Naive thymus-derived CD8-positive, alpha-beta T cell (primary cell): ENCODE measurements at regions not wholly inside any gene's neighbourhood (a gene's known extent, or its start where the extent isn't known, plus 50 kb on each side); places are given as distances from the start of the nearest gene placed in this dataset.

Experiments used
- ATAC-seq, 2 donors: fragments of 150-1000 bp; cut with Tn5 transposase in 1 of 2; sonication (Bioruptor Pico), chemical (Tn5 transposase) in 1 of 2; 1 replicate in 1 of 2; 2 replicates in 1 of 2; pipeline ENCODE4 v1.10.0; 2021; ENCODE audit warnings: mild to moderate bottlenecking in 2 of 2, moderate library complexity in 2 of 2
- POLR2A ChIA-PET: fragments of 350-600 bp; sonication (Branson Sonifier 250); formaldehyde crosslinking; loops from one replicate; lab custom pipeline; 2021; ENCODE audit warnings: antibody characterized with exemption; lab: Charles Lee
- DNase-seq, 10 donors: peaks; one replicate each; pipeline versions ENCODE4 v3.0.0 to v3.0.0-alpha.2; 2020 to 2022
- H3K27ac Mint-ChIP-seq, 10 donors: one replicate each; pipeline ENCODE4 v1.8.0; 2020 to 2022; ENCODE audit warnings: mild to moderate bottlenecking in 10 of 10, mixed read lengths in 10 of 10, moderate library complexity in 4 of 10, inconsistent platforms in 1 of 10
- H3K27me3 Mint-ChIP-seq, 5 donors: one replicate each; pipeline ENCODE4 v1.8.0; 2021 to 2022; ENCODE audit warnings: mixed read lengths in 5 of 5
- H3K36me3 Mint-ChIP-seq, 3 donors: one replicate each; pipeline ENCODE4 v1.8.0; 2020 to 2022; ENCODE audit warnings: mixed read lengths in 3 of 3, mild to moderate bottlenecking in 2 of 3, inconsistent platforms in 1 of 3
- H3K4me1 Mint-ChIP-seq, 4 donors: one replicate each; pipeline ENCODE4 v1.8.0; 2021 to 2022; ENCODE audit warnings: mixed read lengths in 4 of 4
- H3K4me3 Mint-ChIP-seq, 10 donors: one replicate each; pipeline ENCODE4 v1.8.0; 2020 to 2022; ENCODE audit warnings: mild to moderate bottlenecking in 10 of 10, mixed read lengths in 10 of 10, moderate library complexity in 6 of 10, inconsistent platforms in 1 of 10
- H3K9me3 Mint-ChIP-seq, 9 donors: one replicate each; pipeline ENCODE4 v1.8.0; 2020 to 2022; ENCODE audit warnings: mixed read lengths in 9 of 9, mild to moderate bottlenecking in 3 of 9, inconsistent platforms in 1 of 9, moderate library complexity in 1 of 9

DNA sequence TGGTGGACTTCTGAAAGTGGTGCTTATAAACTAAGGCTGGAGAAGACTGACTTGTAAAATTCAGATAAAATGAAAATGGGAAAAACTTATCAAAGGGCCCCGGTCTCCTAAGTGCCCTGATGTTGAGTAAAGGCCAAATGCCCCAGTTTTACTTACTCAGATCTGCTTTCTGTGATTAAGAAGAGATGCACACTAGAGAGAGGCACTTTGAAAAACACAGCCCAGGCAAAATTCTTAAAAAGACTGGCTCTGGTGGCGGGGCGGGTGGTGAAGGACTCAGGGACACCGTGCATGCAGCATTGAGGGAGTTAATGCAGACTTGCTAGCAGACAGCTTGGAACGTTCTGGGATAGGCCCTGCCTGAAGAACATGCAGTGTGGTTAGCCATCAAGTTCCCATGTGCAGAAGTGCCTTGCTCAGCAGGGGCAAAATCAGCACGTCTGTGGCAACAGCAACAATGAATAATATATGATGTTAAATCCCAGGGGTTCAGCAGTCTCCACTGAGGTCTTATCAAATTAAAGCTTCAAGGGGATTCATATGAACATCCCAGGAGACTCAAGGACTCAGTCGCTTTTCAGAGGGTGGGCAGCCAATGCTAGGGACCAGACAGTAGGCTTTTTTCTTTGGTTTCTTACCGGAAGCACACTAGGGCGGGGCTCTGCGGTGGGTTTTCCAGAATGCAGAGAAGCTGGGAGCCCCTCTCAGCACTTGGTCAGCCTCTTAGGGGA, 105.0 kb downstream of the DAD1 start:
- DNase-seq (no peak), ATAC-seq (peak in 1 of 2 donors; percentile 50)
- no peaks in the 10 kb centered on the region for H3K9me3 Mint-ChIP-seq
- H3K27me3 Mint-ChIP-seq, result no peaks in the 10 kb centered on the region
- peak overlapping the region in 9 of 10 donors; percentile 59 to 91 (median 77) for H3K27ac Mint-ChIP-seq
- H3K36me3 Mint-ChIP-seq, result peaks cover 0 to 14% (median 0%) of the 10 kb centered on the region in 3 donors
- peak overlapping the region; percentile 47 to 83 (median 78) for H3K4me3 Mint-ChIP-seq
- H3K4me1 Mint-ChIP-seq, result peaks cover 0 to 93% (median 4%) of the 10 kb centered on the region in 4 donors
- POLR2A ChIA-PET, result no interaction called here

DNA sequence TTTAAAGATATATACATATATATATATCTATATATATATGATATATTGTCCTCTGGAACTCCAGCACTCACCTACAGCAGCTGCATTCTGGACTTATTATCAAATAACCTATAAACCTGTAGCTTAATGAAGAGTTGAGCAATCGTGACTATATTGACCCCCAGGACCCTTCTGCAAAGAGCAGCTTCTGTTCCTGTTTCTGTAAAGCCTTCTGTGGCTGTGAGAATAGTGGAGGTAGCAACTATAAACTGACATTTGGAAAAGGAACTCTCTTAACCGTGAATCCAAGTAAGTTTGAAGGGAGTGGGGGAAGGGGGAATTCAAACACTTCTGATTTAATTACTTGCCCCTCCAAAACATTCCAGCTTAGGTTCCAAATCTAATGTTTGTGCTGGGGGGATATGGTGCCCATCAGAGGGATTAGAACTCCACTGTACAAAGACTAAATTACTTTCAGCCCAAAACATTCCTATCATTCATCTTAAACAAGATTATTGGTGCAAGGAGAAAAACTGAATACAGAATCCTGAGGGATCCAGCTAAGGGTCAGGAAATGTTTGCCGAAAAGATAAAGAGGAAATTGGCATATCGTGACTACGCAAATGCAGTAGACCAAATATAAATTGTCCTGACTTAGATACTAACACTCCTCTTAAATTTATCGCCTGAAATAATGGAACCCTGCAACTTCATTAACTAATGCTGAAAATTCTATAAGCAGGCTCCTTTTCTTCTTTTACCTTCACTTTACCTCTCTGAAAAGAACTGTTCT, 106.1 kb downstream of the DAD1 start:
- H3K9me3 Mint-ChIP-seq, result no peaks in the 10 kb centered on the region
- peak overlapping the region; percentile 47 to 83 (median 78) for H3K4me3 Mint-ChIP-seq
- DNase-seq, result no peak
- peaks cover 0 to 89% (median 0%) of the 10 kb centered on the region in 4 donors for H3K4me1 Mint-ChIP-seq
- no peaks in the 10 kb centered on the region for H3K27me3 Mint-ChIP-seq
- peaks cover 0 to 11% (median 0%) of the 10 kb centered on the region in 3 donors for H3K36me3 Mint-ChIP-seq
- POLR2A ChIA-PET, result interaction anchor here (1.0 to 1.1 kb wide), 2 partner anchors 22 to 73 kb away, joined by 3 to 5 read pairs; no protein-coding TSS in a partner anchor
- H3K27ac Mint-ChIP-seq, result peak overlapping the region in 6 of 10 donors; percentile 13 to 91 (median 72)
- no peak for ATAC-seq

DNA sequence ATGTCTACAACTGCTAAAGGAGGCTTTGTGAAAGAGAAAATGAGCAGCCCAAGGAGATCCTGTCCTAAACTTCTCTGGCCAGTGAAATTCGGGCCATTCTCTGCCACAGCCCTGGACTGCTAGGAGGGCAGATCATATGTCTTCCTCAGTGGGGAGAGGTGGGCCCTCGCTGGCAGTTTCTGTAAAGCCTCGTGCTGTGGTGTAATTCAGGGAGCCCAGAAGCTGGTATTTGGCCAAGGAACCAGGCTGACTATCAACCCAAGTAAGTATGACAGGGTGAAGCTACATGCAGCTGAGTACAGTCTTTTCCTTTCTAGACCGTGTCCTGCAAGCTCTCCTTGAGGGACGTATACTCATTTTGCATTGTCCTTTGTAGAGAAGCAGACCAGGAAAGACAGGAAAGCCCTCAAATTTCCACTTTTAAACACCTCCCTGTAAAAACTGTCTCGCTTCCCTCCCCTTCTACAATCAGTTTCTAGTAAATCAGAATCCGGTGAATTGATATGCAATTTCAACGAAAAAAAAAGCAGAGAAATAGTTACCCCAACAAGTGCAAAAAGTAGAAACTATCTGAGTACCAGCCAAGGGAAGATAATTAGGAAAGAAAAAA, 106.8 kb downstream of the DAD1 start:
- no peak for DNase-seq
- no peaks in the 10 kb centered on the region for H3K9me3 Mint-ChIP-seq
- H3K36me3 Mint-ChIP-seq, result peaks cover 0 to 10% (median 0%) of the 10 kb centered on the region in 3 donors
- peaks cover 0 to 89% (median 0%) of the 10 kb centered on the region in 4 donors for H3K4me1 Mint-ChIP-seq
- ATAC-seq, result no peak
- H3K27ac Mint-ChIP-seq, result peak overlapping the region in 8 of 10 donors; percentile 9 to 91 (median 50)
- POLR2A ChIA-PET, result interaction anchor here (1.0 to 1.1 kb wide), 2 partner anchors 23 to 74 kb away, joined by 3 to 5 read pairs; no protein-coding TSS in a partner anchor
- no peaks in the 10 kb centered on the region for H3K27me3 Mint-ChIP-seq
- H3K4me3 Mint-ChIP-seq, result peak overlapping the region; percentile 51 to 85 (median 71)

DNA sequence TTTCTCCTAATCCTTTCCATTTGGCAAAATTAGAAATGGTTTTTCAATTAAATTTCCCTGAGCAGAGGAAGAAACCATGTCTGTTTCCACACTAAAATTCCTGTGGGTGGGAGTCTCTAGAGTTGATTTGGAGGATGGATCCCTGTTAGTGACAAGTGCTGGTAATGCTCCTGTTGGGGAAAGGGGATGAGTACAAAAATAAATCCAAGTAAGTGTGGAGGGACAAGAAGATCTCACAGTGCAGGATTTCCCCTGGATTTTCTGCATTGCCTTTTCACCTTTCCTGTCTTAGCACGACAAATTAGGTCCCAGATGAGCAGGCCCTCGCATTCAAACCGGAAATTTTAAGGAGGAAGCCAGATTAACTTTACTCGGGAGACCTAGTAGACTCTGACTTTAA, 107.5 kb downstream of the DAD1 start:
- ATAC-seq (no peak), DNase-seq (no peak)
- no peaks in the 10 kb centered on the region for H3K9me3 Mint-ChIP-seq
- no peaks in the 10 kb centered on the region for H3K27me3 Mint-ChIP-seq
- H3K36me3 Mint-ChIP-seq, result peaks cover 0 to 6% (median 0%) of the 10 kb centered on the region in 3 donors
- peak overlapping the region; percentile 58 to 85 (median 71) for H3K4me3 Mint-ChIP-seq
- H3K27ac Mint-ChIP-seq, result peak overlapping the region in 7 of 10 donors; percentile 12 to 91 (median 48)
- peaks cover 0 to 89% (median 0%) of the 10 kb centered on the region in 4 donors for H3K4me1 Mint-ChIP-seq
- POLR2A ChIA-PET, result no interaction called here

DNA sequence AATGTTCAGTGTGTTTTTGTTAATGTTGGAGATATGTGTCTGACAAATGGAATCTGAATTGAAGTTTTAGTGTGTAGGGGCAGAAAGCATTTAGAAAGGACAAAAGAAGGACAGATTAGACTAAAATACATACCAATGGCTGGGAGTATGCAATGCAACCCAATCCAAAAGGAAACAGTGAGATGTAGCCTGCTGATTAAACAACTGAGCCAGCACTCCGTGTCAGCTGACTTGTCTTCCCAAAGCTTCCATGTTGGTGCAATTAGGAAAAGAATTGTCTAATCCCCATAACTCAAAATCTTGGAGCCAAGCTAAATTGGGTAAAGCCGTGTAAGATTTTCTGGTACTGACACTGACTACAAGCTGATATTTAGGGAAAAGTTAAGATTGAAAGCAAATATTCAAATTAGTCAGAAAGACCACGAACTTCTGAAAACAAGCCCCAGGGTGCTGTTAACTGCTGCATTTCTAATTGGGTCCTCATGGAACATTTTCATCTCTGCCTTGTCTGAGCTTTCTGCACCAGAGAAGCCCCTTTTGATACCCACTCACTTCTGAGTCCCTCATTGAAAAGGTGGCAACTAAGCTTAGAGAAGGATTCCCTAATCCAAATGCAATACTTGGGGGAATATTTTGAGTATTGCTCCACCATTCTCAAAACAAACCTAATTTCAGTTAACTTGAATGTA, 109.1 kb downstream of the DAD1 start:
- ATAC-seq (no peak), DNase-seq (no peak)
- POLR2A ChIA-PET, result interaction anchor here (0.9 to 1.4 kb wide), 2 partner anchors 20 to 76 kb away, joined by 3 read pairs; no protein-coding TSS in a partner anchor
- peaks cover 0 to 5% (median 0%) of the 10 kb centered on the region in 3 donors for H3K36me3 Mint-ChIP-seq
- peaks cover 0 to 91% (median 0%) of the 10 kb centered on the region in 4 donors for H3K4me1 Mint-ChIP-seq
- peak overlapping the region in 3 of 10 donors; percentile 27 to 91 (median 53) for H3K27ac Mint-ChIP-seq
- no peaks in the 10 kb centered on the region for H3K27me3 Mint-ChIP-seq
- H3K4me3 Mint-ChIP-seq, result peak overlapping the region; percentile 36 to 84 (median 56)
- no peaks in the 10 kb centered on the region for H3K9me3 Mint-ChIP-seq

DNA sequence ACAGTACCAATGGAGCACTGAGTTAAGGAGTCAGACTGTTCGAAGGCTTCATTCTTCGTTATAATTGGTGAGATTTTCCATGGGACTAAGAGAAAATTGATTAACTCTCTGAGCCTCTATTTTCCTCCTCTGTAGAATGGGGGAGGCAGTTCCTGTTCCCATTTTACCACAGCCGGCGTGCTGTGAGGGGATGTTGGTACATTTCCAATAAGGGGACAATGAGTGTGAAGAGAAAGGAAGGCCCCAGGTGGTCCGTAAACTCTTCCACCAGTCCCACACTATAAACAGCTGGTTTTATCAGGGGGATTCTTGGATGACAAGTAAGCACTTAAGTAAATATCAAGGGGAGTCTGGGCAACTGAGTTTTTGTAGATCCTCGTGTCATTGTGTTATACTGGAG, 109.9 kb downstream of the DAD1 start:
- Mint-ChIP-seq H3K4me3 (peak overlapping the region in 9 of 10 donors; percentile 30 to 84 (median 57)), H3K9me3 (no peaks in the 10 kb centered on the region), H3K4me1 (peaks cover 0 to 90% (median 0%) of the 10 kb centered on the region in 4 donors), H3K27ac (peak overlapping the region in 3 of 10 donors; percentile 53 to 91 (median 60)), H3K27me3 (no peaks in the 10 kb centered on the region), H3K36me3 (peaks cover 0 to 5% (median 0%) of the 10 kb centered on the region in 3 donors)
- ATAC-seq (no peak), DNase-seq (no peak)
- POLR2A ChIA-PET, result interaction anchor here (1.4 kb wide), 1 partner anchor 77 kb away, joined by 3 read pairs; no protein-coding TSS in a partner anchor

DNA sequence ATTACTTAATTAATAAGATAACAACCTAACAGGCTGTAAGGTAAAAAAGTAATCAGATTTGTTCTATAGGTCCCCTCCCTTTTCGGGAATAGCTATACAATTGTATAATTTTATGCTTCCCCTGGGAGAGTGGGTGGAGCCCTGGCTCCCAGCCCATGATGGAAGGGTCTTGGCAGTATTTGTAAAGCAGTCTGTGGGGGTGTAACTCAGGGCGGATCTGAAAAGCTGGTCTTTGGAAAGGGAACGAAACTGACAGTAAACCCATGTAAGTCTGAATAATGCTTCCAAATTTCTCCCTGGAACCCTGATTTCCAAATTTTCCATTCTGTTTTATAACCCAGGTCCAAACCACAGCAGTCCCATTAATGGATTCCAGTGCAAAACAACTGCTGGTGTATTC, 110.4 kb downstream of the DAD1 start:
- peak overlapping the region in 2 of 10 donors; percentile 7 to 91 for H3K27ac Mint-ChIP-seq
- H3K27me3 Mint-ChIP-seq, result no peaks in the 10 kb centered on the region

DNA sequence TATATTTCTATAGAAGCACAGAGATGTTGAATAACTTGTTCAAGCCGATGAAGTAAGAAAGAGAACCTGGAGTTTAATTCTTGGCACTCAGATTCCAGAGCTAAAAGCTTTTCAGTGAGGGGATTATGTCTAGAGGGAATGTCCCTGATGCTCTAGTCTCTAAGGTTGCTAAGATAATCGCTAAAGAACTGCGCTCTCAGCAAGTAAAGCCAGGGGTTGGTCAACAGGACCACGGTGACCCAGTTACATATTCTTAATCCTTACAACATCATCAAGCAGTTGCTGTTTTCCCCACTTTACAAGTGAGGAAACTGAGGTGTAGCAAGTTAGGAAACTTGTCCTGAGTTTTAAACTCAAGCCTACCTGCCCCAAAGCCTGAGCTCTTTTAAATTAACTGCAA, 110.8 kb downstream of the DAD1 start:
- DNase-seq (no peak), ATAC-seq (no peak)
- H3K4me1 Mint-ChIP-seq, result peaks cover 0 to 90% (median 0%) of the 10 kb centered on the region in 4 donors
- H3K9me3 Mint-ChIP-seq, result no peaks in the 10 kb centered on the region
- POLR2A ChIA-PET, result no interaction called here
- peak overlapping the region in 1 of 10 donors; percentile 91 for H3K27ac Mint-ChIP-seq
- peaks cover 0 to 5% (median 0%) of the 10 kb centered on the region in 3 donors for H3K36me3 Mint-ChIP-seq
- no peak overlapping the region for H3K4me3 Mint-ChIP-seq
- H3K27me3 Mint-ChIP-seq, result no peaks in the 10 kb centered on the region

More for the DNA sequence above, 110.4 kb downstream of the DAD1 start:
- POLR2A ChIA-PET, result no interaction called here
- peak overlapping the region in 6 of 10 donors; percentile 20 to 84 (median 54) for H3K4me3 Mint-ChIP-seq
- H3K9me3 Mint-ChIP-seq, result no peaks in the 10 kb centered on the region
- H3K4me1 Mint-ChIP-seq, result peaks cover 0 to 90% (median 0%) of the 10 kb centered on the region in 4 donors
- DNase-seq (no peak), ATAC-seq (no peak)
- H3K36me3 Mint-ChIP-seq, result peaks cover 0 to 5% (median 0%) of the 10 kb centered on the region in 3 donors

DNA sequence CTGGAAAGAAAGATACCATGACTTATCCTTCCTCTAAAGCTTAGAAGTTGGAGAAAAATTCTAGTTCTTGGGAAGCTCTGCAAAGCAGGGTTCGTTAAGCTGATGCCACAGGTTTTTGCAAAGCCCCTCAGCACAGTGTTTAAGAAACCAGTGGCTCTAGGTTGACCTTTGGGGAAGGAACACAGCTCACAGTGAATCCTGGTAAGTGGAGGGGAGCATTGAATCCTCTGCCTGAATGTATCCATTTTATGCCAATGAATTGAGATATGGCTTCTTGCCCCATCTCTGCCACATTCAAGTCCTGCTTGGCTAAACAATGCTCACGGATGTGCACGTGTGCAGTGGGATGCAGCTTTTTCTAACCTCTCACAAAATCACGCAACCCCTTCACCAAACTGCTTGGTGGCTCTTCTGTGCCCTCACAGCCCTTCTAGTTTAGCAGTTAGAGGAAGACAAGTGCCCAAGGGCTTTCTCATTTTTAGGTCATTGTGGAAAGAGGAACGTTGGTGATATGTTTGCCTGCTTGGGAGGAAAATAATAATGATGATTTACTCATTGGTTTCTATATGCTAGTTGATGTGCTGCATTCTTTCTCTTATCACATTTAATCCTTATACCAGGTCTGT, 111.3 kb downstream of the DAD1 start:
- Mint-ChIP-seq H3K9me3 (no peaks in the 10 kb centered on the region), H3K4me1 (peaks cover 0 to 91% (median 0%) of the 10 kb centered on the region in 4 donors), H3K36me3 (peaks cover 0 to 5% (median 0%) of the 10 kb centered on the region in 3 donors), H3K4me3 (peak overlapping the region in 8 of 10 donors; percentile 8 to 62 (median 24)), H3K27ac (peak overlapping the region in 7 of 10 donors; percentile 11 to 84 (median 63)), H3K27me3 (no peaks in the 10 kb centered on the region)
- ATAC-seq, result no peak
- POLR2A ChIA-PET, result no interaction called here
- no peak for DNase-seq

DNA sequence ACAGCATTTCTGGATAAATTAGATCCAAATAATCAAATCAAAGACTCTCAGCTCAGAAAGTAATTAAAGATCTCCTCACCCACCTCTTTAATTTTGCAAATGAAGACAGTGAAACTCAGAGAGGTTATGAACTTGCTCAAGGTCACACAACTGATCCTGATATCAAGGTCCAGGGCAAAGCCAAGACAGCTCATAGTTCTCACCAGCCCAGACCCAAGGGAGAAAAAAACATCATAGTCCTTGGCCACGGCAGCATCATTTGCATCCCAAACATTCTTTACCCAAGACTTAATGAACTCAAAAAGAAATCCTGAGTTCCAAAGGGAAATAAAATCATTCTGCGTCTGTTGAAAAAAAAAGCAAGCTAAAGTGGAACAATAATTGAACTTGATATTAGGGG, 112.1 kb downstream of the DAD1 start:
- no peak for DNase-seq
- Mint-ChIP-seq H3K4me3 (peak overlapping the region in 2 of 10 donors; percentile 11 to 62), H3K4me1 (peaks cover 0 to 91% (median 0%) of the 10 kb centered on the region in 4 donors), H3K36me3 (peaks cover 0 to 5% (median 0%) of the 10 kb centered on the region in 3 donors), H3K9me3 (no peaks in the 10 kb centered on the region), H3K27ac (peak overlapping the region in 2 of 10 donors; percentile 25 to 84), H3K27me3 (no peaks in the 10 kb centered on the region)
- POLR2A ChIA-PET, result interaction anchor here (1.6 kb wide), 1 partner anchor 25 kb away, joined by 3 read pairs; no protein-coding TSS in a partner anchor
- no peak for ATAC-seq
